ENCODE measurements at regions not wholly inside any gene's neighbourhood (a gene's known extent, or its start where the extent isn't known, plus 50 kb on each side); places are given as distances from the start of the nearest gene placed in this dataset.
"Not testable (repeated sequence)": the region's sequence is repeated elsewhere in the genome, so short reads cannot be mapped to it uniquely, and the experiment has no call there.

GRCh38 chr5:104831515-104831914 lies 1268.9 kb upstream of the NUDT12 start:
- not testable (repeated sequence) for TF ChIP-seq CTCF, POLR2A, EP300, POLR2AphosphoS5 (IDR thresholded peaks at IDR 0.05)

Data from stomach (tissue), 4 donors.